GM19395 (cell line): ENCODE measurements at regions not wholly inside any gene's neighbourhood (a gene's known extent, or its start where the extent isn't known, plus 50 kb on each side); places are given as distances from the start of the nearest gene placed in this dataset.

Experiments used
- ATAC-seq: cut with Tn5 transposase; IDR thresholded peaks from one replicate; pipeline ENCODE4 v1.9.1; 2021; ENCODE audit warnings: mild to moderate bottlenecking, moderate library complexity; ENCODE audit not compliant: unreplicated experiment

DNA sequence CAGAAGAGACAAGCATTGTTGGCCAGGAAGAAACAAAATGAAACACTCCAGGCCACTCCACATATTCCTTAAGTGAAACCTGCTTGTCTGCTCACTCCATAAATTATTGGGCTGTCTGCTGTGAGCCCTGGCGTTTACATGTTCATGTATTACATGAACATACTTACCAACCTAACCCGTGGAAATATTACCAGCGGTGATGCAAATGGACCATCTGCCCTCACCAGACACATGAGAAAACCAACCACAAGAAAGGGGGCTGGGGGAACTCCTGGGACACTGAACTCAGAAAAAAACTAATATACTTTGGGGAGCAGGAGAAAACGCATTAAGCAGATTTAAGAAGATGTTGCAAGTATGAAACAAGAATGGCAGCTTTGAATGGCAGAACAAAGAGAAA, 731.2 kb upstream of the IGFBP3 start:
- no peak for ATAC-seq

DNA sequence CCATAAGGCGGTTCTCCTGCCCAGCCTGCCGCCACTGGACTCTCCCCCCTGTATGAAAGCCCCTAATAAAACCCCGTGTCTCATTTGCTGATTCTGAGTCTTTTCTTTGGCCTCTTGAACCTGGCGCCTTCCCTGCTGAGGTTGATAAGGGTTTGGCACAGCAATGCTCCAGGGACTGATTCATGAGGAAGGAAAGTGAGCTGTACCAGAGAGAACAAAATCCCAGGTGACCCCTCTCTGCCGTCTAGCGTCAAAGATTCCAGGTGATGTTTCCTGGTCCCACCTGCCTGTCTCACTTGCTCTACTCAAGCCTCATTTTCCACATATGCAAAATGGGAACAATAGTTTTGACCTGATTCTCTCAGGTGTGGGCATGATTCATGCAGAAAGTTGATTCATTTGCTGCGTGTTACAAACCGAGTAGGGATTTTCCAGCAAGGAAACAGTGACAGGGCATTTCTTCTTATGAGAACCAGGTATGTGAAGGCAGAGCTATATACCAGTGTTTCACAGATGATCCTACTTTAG, 730.6 kb upstream of the IGFBP3 start:
- no peak for ATAC-seq

DNA sequence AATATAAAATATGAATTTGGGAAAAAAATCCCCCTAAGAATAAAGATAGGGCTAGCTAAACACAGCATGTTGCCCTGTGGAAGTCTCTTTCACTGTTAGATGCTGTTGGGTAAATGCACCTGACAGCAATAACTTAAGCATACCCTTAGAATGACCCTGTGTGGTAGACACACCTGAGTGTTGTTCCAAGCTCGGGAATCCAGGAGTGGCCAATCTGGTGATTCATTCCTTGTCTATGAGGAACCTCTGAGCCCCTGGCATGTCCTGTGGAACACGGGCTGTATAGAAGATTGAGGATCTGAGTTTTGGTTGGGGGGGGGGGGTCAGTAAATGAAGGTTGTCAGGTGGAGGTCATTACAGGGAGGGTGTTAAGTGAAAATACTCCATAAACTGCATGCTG, 730.0 kb upstream of the IGFBP3 start:
- ATAC-seq = no peak

DNA sequence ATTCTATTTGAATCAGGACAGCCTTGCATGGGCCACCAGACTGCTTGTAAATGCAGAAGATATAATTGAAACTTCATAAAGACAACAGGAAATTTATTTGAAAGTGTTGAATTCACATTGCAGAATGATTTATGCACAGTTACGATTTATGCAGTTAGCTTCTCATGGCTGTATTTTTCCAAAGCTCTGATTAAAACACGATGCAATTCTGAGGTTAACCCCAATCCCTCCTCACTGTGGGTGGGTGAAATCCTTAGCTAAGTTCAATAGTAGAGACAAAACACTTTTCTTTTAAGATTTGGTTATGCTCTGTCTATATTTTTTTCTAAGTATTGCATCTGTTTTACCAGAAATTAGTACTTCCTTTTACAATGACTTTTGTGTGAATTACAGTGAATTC, 728.8 kb upstream of the IGFBP3 start:
- ATAC-seq = no peak

DNA sequence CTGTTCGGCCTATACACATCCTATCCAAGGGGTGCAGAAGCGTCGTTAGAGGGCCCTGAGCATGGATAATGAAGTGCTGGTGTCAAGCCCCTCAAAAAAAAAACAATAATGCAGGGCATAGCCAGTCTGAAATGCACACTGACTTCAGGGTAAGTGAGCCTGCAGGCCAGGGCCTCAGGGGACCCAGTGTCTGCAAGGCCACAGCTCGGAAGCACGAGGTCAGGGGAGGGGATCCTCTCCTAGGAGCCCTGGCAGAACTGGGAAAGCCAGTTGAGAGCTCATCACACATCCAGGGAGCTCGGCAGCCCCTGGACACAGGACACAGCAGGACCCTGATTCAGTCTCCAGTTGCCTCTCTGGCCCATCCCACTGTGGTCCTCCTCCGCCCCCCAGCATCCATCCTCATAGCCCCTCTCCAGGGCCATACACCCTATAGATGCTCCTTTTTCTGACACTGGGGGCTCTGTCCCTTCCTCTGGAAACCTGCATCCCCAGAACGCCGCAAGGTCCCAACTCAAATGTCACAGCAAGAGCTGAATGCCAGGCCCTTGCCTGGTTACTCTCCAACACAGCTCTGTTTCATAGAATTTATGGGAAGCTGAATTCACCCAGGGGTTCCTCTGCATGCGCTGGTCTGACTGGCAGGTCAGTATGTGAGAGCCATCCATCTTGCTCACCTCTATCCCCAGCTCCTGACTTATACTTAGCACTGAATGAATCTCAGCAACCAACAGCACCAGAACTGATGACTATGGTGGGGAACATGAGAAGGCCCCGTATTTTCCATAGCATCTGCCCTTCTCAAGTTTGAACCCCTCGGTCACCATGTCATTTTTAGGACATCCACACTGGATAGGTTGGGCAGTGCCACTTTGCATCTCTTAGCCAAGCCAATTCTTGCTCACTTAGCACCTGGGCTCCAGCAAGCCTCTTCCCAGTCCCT, 717.0 kb upstream of the IGFBP3 start:
- ATAC-seq = no peak

DNA sequence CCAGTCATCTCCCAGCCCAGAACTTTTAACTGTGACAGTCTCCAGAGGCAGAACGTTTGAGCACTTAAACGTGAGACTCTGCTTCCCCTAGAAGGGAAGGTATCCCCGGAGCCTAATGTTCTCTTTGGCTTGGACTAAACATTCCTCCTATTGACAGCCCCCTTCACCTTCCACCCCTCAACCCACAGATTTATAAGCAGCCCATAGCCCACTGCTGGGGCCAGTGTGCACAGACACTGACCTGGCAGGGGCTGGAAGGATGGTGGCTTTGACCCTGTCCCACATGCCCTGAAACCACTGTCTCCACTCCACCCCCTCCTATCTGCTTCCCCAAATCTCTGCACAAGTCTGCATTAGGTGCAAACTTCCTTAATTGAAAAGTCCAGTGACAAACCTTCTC, 715.0 kb upstream of the IGFBP3 start:
- no peak for ATAC-seq

DNA sequence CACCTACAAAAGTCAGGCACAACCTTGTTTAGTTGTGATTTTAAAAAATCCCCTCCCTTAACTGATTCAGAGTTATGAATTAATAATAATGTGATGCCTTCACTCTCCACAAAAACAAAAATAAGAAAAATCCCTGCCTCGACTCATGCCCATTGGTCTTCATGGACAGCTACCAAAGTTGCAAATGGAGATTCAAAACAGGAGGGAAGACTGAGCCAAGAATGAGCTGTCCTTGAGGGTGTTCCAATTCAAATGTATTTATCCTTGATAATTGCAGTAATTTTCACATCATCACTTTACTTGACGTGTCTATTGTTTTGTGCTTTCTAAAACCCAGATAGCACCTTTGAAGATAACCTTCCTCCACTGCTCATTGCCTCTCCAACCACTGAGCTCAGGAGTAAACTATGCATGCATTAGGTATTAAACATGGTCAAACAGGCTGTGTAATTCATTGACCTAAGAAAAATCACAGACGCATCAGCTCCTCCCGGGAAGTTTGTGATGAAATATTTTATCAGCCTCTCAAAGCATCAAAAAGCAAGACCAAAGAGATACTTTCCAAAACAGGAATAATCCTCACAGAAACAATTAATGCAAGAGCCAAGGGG, 712.7 kb upstream of the IGFBP3 start:
- no peak for ATAC-seq

DNA sequence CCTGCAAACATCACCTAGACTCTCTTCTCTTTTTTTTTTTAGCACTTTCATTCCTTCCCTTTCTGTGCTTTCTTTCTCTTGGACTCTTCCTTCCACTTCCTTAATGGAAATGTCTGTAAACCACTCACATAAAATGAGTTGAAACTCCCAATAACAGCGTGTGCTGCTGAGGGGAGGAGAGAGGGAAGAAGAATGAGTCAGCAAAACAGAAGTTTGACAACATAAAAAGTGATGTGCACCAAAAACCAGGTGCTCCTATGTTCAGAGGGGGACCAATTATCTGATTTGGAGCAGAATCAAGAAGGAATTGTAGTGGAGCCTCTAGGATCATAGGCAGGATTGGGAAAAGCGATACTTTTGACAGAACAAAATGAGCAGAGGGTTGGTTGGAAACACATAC, 712.1 kb upstream of the IGFBP3 start:
- no peak for ATAC-seq

DNA sequence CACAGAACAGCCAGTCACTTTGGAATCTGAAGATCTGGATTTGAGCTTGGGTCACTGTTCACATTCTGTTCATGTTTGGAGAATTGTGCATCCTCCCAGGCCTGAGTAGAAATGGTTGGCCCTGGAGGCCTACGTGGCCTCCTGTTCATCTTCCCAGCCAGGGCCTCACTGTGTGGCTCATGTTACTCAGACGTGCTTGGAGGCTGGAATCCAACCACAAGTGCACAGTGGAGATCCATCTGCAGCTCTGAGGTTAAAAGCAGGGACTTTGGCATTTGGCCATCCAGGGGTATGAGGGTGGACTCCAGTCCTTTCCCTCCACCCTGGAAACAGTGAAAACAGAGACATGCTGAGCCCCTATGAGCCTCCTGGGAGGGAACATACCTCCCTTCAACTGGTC, 709.0 kb upstream of the IGFBP3 start:
- no peak for ATAC-seq

DNA sequence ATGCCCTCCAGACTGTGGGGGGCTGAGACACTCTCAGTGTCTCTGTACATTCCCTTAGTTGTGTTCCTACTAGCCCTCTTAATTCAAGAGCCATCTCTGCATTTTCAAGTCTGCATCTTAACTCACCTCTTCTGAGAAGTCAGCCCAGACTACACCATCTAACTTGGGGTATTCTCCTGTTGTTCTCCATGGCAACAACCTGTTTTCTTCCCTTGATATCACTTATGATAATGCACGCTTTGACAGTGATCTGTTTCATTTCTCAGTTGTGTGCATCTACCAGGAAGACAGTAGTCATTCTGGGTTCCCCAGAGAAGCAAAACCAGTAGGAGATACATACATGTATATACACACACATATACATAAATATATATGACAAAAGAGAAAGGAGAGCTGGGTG, 707.3 kb upstream of the IGFBP3 start:
- no peak for ATAC-seq

DNA sequence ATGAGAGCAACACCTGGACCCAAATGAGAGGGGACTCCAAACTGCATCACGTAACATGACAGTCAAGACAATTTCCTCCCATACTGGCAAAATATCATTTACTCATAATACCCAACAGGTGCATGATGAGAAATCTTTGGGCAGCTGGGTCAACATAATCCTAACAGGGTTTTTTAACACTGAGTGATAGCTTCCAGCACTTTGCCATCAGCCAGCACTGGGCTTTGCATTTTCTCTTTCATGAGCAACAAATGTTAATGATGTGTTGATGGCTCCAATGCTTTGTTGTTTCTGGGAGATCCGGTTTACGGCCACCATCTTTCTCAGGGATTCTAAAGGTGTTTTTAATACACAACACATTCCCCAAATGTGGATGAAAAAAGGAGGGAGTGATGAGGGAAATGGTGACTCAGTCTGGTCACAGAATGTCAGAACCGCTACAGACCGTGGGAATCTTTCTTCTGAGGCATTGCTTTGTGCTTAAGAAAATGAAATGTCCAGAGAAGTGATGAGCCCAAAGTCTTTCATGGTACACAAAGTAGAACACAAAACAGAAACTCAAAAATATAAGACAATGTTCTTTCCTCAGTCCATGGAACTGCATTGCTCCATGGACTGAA, 705.7 kb upstream of the IGFBP3 start:
- no peak for ATAC-seq

DNA sequence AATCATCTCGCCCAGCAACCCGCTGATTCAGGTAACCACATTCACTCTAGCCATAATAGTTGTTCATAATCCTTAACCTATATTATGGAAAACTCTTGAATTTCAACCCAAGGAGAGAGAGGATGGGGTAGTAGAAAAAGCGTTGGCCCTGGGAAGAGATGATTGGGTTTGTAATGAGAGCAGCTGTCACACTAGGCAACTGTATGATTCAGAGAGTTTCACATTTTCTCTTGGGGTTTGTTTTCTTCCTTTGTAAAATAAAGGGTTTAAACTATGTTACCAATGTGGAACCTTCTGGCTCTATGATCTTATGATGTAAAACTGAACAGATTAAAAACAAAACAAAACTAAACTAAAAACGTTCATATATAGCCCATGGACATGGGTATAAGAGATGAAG, 705.2 kb upstream of the IGFBP3 start:
- no peak for ATAC-seq

DNA sequence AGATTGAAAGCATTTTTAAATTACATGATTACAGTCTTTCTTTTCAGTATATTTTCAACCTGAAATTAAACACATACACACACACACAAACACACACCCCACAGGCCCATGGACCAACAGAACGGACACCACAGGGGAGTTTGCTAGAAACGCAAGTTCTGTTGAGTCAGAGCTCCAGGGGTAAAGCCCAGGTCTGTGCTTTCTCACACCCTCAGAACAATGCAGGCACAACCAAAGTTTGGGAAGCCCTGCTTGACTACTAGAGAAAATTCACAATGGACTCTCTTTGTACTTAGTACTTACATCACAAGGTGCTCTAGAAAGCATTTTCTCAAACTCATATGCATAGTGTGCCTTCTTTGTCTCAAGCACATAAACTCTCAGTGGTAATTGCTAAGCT, 704.0 kb upstream of the IGFBP3 start:
- ATAC-seq = no peak

DNA sequence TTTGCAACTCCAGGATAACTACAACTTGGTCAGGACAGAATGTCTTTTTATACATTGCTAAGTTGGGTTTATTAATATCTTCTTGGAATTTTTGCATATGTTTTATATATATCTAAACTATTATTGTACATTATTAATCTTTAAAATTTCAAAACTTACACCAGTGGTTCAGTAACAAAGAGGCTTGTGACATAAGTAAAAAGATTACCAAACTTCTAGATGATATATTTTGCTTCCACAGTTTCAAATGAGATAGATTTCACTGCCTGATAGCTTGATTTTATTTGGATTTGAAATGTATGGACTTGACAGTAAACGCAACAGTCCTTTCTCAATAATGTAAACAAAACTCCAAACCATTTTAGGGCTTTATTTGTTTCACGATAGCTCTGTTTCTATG, 701.2 kb upstream of the IGFBP3 start:
- ATAC-seq = no peak

DNA sequence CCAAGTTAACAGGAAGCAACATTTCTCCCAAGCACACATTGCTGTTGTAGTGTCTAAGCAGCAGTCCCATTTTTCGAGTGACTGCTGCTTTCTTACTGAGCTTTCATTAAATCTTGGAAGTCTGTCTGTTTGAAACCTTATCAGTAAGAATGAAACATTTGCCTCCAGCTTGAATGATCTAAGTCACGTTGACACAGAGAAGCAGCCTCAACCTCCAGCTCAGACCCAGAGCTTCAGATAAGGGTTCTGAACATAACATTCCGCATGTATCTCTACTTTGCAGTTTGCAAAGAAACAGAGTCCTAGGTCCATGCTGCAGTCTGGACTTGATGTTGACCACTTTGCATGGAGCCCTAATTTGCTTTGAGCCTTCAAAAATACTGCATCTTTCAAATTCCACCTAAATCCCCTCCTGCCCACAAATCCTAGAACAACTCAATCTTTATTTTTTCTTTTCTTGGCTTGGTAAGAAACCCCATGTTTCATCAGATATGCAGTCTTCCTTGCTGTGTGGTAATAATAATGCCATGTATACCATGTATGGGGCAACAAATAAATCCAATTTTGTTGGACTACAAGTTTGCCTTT, 698.7 kb upstream of the IGFBP3 start:
- no peak for ATAC-seq

DNA sequence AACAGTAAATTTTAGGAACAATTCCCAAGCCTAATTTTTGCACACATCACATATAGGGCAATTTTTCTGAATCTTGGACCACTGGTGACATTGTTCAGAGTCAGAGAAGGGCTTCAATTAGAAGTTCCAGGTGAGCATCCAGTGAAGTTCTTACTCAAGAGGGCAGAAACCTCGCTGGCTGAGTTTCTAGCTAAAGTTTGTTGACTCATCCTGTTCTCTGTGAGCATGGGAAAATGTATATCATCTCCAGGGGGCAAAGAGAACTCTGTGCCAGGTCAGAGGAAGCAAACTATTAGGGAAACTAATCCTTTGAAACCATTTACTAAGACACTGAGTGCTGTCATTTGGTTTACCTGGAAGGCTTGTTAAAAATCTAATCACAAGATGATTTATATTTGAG, 695.6 kb upstream of the IGFBP3 start:
- ATAC-seq = no peak

DNA sequence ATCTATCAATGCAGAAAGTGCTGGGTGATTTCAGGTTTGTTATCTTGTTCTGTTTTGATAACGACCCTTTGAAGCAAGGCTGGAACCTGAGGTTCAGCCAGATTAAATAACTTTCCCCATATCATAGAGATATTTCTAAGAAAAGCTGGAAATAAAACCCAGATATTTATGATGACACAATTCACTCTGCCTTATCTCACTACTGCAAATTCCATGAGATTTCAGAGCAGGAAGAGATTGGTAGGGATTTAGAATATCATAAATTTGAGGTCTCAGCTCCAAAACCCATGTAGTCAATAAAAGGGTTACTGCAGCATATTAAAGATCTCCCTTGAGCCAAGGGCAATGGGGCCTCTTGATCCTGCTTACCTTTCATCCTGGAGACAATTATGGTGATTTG, 692.5 kb upstream of the IGFBP3 start:
- ATAC-seq = no peak

DNA sequence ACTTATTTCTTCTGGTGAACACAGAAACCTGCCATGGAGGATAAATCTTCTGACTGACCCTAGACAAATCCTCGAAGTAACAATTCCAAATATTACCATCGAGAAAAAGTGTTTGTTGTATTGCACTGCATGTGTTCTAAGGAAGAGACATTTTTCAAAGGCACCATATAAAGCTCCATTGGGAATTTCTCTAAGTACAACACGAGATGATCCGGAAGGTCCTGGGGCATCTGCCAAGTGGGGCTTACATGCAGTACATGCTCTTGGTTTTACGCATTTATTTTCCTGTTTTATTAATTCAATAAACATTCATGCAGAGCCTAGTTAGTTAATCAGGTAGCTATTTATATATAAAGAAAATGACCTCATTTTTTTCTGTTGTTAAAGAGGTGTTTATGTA, 692.0 kb upstream of the IGFBP3 start:
- ATAC-seq = no peak

DNA sequence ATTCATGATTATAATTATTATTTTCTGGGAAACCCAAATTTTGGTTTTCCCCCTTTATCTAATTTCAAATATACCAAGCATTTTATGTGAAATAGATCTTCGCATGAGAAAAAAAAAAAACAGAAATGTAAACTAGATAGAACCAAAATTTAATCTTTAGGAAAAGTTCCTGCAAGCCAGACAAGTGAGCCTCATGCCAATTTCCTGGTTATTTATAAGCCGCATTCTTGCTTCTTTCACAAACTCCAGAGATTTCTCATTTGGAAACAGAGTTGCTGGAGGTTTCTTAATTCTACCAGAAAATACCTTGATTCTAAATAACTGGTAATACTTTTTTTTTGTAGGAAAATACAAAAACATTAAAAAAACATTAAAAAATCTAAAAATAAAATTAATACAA, 690.4 kb upstream of the IGFBP3 start:
- ATAC-seq = no peak

DNA sequence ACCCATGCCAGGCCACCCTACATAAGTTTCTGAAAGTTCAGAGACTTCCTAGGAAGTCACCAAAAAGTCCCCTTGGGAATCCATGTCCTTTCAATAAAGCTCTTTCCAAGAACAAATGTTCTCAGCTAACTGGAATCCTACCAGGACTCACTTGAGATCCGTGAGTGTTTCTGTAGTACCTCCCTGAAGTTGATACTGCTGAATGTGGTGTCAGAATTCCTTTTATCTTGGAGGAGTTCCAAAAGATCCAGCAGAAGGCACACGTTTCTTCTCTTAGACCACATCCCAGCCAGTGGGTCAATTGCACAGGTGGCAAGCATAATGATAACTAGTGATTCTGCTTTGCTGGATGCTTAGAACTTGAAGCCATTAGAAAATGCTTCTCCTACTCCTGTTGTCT, 689.7 kb upstream of the IGFBP3 start:
- no peak for ATAC-seq

DNA sequence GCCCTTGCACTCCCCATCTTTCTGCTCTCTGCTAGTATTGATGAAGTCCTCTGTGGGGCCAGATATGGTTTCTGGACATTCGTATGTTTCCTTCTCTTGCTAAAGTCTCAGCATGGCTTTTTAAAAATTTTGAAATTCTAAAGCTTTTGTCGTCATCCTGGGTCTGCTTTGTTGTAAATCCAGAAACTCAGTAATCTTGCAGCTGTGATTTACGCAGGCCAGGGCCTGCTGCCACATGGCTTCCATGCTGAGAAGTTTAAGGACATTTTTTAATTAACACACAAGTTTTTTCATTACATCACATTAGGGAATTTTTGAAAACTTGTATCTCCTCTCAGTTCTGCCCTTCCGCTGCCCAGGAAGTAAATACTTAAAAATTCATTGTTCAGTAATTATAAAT, 686.1 kb upstream of the IGFBP3 start:
- ATAC-seq = no peak

DNA sequence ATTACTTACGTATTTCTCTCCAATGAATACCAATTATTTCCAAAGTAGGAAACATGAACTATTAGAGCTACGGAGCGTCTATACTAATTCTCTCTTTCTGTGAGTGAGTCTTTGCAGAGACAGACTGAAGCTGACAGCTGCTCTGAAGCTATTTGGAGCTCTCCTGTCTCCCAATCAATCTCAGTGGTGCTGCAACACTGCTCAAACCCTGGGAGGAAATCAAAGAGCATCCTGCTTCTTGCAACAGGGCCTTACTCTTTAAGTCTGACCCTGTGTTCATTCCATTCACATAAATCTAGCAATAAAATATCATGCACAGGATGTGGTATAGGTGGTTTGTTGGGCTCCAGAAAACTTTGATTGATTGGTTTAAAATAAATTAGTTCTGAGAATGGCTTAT, 685.7 kb upstream of the IGFBP3 start:
- no peak for ATAC-seq
